ENCODE measurements at regions not wholly inside any gene's neighbourhood (a gene's known extent, or its start where the extent isn't known, plus 50 kb on each side); places are given as distances from the start of the nearest gene placed in this dataset.
"Not testable (repeated sequence)": the region's sequence is repeated elsewhere in the genome, so short reads cannot be mapped to it uniquely, and the experiment has no call there.

GRCh38 chr3:110413807-110414748, 657.5 kb upstream of the NECTIN3 start:
- DNase-seq = no peak

GRCh38 chr3:110414855-110415254, 656.8 kb upstream of the NECTIN3 start:
- no peak for DNase-seq

GRCh38 chr3:110419096-110419495, 652.5 kb upstream of the NECTIN3 start:
- peak; percentile 60 to 64 for DNase-seq

- no peak for DNase-seq
Observed at GRCh38 chr3:110419601-110420000, 652.0 kb upstream of the NECTIN3 start.

- DNase-seq = no peak
Observed at GRCh38 chr3:110420158-110420641, 651.4 kb upstream of the NECTIN3 start.

- no peak for DNase-seq
Observed at GRCh38 chr3:110423276-110423675, 648.3 kb upstream of the NECTIN3 start.

- no peak for DNase-seq
Observed at GRCh38 chr3:110430146-110430545, 641.5 kb upstream of the NECTIN3 start.

GRCh38 chr3:110436209-110436608, 635.4 kb upstream of the NECTIN3 start:
- no peak for DNase-seq

GRCh38 chr3:110440066-110440653, 631.5 kb upstream of the NECTIN3 start:
- not testable (repeated sequence) for DNase-seq

- no peak for DNase-seq
Observed at GRCh38 chr3:110454066-110454465, 617.5 kb upstream of the NECTIN3 start.

- DNase-seq = no peak
Observed at GRCh38 chr3:110456001-110456400, 615.6 kb upstream of the NECTIN3 start.

- DNase-seq = no peak
Observed at GRCh38 chr3:110456438-110457138, 615.0 kb upstream of the NECTIN3 start.

GRCh38 chr3:110457508-110457907, 614.1 kb upstream of the NECTIN3 start:
- no peak for DNase-seq

GRCh38 chr3:110459021-110459420, 612.6 kb upstream of the NECTIN3 start:
- DNase-seq = no peak

- no peak for DNase-seq
Observed at GRCh38 chr3:110470310-110470709, 601.3 kb upstream of the NECTIN3 start.

GRCh38 chr3:110473405-110473804, 598.2 kb upstream of the NECTIN3 start:
- no peak for DNase-seq

GRCh38 chr3:110474397-110474796, 597.2 kb upstream of the NECTIN3 start:
- DNase-seq = no peak

- no peak for DNase-seq
Observed at GRCh38 chr3:110478377-110479054, 593.1 kb upstream of the NECTIN3 start.

- DNase-seq = no peak
Observed at GRCh38 chr3:110479731-110480130, 591.9 kb upstream of the NECTIN3 start.

- no peak for DNase-seq
Observed at GRCh38 chr3:110485389-110485788, 586.2 kb upstream of the NECTIN3 start.

GRCh38 chr3:110487840-110488239, 583.8 kb upstream of the NECTIN3 start:
- no peak for DNase-seq

GRCh38 chr3:110491413-110491812, 580.2 kb upstream of the NECTIN3 start:
- no peak for DNase-seq

GRCh38 chr3:110492876-110493275, 578.7 kb upstream of the NECTIN3 start:
- DNase-seq = no peak
